ENCODE measurements at regions not wholly inside any gene's neighbourhood (a gene's known extent, or its start where the extent isn't known, plus 50 kb on each side); places are given as distances from the start of the nearest gene placed in this dataset.

GRCh38 chr1:115412733-115413132 is 74.7 kb upstream of the NGF start:
- DNase-seq = no peak

- no peak for DNase-seq
Measured at GRCh38 chr1:115412286-115412685, 74.2 kb upstream of the NGF start.

GRCh38 chr1:115411371-115412063 is 73.5 kb upstream of the NGF start:
- DNase-seq = no peak

- no peak for DNase-seq
Measured at GRCh38 chr1:115409094-115410015, 71.3 kb upstream of the NGF start.

GRCh38 chr1:115408533-115408932 is 70.5 kb upstream of the NGF start:
- peak; percentile 85 for DNase-seq

- DNase-seq = no peak
Measured at GRCh38 chr1:115404911-115405310, 66.9 kb upstream of the NGF start.

GRCh38 chr1:115402753-115403184 is 64.7 kb upstream of the NGF start:
- DNase-seq = no peak

GRCh38 chr1:115401676-115402075 is 63.6 kb upstream of the NGF start:
- DNase-seq = no peak

GRCh38 chr1:115400891-115401290 is 62.8 kb upstream of the NGF start:
- no peak for DNase-seq

- DNase-seq = no peak
Measured at GRCh38 chr1:115400426-115400825, 62.4 kb upstream of the NGF start.

GRCh38 chr1:115398745-115399144 is 60.7 kb upstream of the NGF start:
- DNase-seq = no peak

All from NCI-H82 (cell line).